ENCODE measurements at regions not wholly inside any gene's neighbourhood (a gene's known extent, or its start where the extent isn't known, plus 50 kb on each side); places are given as distances from the start of the nearest gene placed in this dataset.

GRCh38 chr11:42524534-42525227, 787.1 kb upstream of the API5 start:
- TF ChIP-seq CTCF (IDR thresholded peaks at IDR 0.05) = peak; percentile 55 to 71 (median 64)
- TF ChIP-seq POLR2A (IDR thresholded peaks at IDR 0.05) = no peak

Data from transverse colon (tissue), 3 donors.